ENCODE measurements at regions not wholly inside any gene's neighbourhood (a gene's known extent, or its start where the extent isn't known, plus 50 kb on each side); places are given as distances from the start of the nearest gene placed in this dataset.

DNA sequence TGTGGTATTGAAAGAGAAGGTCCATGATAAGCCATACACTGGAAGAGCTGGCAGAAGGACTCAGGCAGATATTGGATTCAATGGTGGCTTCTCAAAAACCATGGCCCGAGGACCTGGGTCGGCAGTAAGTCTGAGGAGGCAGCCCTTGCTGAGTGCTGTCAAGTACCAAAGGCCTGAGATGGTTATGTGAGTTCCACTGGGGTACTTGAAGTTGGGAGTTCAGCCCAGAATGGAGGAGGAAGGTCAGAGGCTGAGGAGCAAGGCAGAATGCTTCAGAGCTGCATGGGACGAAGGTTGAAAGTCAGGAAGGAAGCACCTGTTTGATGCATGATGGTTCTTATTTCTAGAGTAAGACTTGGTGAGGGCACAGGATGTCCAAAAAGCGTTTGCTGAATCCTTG lies 194.9 kb downstream of the DIRAS2 start:
- H3K4me2 ChIP-seq (ENCODE audit: control insufficient read depth, extremely low read depth, insufficient read depth, low read depth, low read length) = no peak overlapping the region
- no peaks in the 10 kb centered on the region for H3K79me2 ChIP-seq (ENCODE audit: control insufficient read depth, insufficient read depth, low read length)
- dilution Hi-C loops (cut with MboI; ENCODE audit: extremely low pct_ligation_motif_present, low sequenced_read_pairs) = no loop called here
- no peaks in the 10 kb centered on the region for H3K4me1 ChIP-seq (ENCODE audit: control insufficient read depth, extremely low read depth, insufficient read depth, low read length)
- TF ChIP-seq CTCF (optimal IDR thresholded peaks at IDR 0.05 in 1 of 3, IDR thresholded peaks at IDR 0.05 in 1 of 3, conservative IDR thresholded peaks at IDR 0.05 in 1 of 3; ENCODE audit: extremely low read depth in 1 of 3, insufficient read depth in 2 of 3, low read length in 3 of 3) (no peak), EZH2 (IDR thresholded peaks at IDR 0.05; ENCODE audit: low read length) (no peak)
- no peak for FAIRE-seq
- no peaks in the 10 kb centered on the region for H3K27me3 ChIP-seq (ENCODE audit: control insufficient read depth, extremely low read depth, insufficient read depth, low read length)
- no peaks in the 10 kb centered on the region for H4K20me1 ChIP-seq (ENCODE audit: control insufficient read depth, extremely low read depth, insufficient read depth, low read length)
- H3K4me3 ChIP-seq (ENCODE audit: control insufficient read depth in 2 of 3, extremely low read depth in 1 of 3, insufficient read depth in 2 of 3, low read depth in 1 of 3, low read length in 3 of 3) = no peak overlapping the region
- no peaks in the 10 kb centered on the region for H3K36me3 ChIP-seq (ENCODE audit: control insufficient read depth in 2 of 2, extremely low read depth in 1 of 2, insufficient read depth in 2 of 2, low read length in 2 of 2)
- H3K9me3 ChIP-seq (ENCODE audit: control insufficient read depth, low read depth, low read length) = no peaks in the 10 kb centered on the region
- no peaks in the 10 kb centered on the region for H3K9me1 ChIP-seq (ENCODE audit: control insufficient read depth, extremely low read depth, insufficient read depth, low read length)
- no peak overlapping the region for H3K9ac ChIP-seq (ENCODE audit: control insufficient read depth, extremely low read depth, insufficient read depth, low read length)
- no peak overlapping the region for H3K27ac ChIP-seq (ENCODE audit: control insufficient read depth, insufficient read depth, low read length)
- no peak for DNase-seq (ENCODE audit: low read depth, low spot score)
- no peak overlapping the region for H2AFZ ChIP-seq (ENCODE audit: control insufficient read depth, low read length)

DNA sequence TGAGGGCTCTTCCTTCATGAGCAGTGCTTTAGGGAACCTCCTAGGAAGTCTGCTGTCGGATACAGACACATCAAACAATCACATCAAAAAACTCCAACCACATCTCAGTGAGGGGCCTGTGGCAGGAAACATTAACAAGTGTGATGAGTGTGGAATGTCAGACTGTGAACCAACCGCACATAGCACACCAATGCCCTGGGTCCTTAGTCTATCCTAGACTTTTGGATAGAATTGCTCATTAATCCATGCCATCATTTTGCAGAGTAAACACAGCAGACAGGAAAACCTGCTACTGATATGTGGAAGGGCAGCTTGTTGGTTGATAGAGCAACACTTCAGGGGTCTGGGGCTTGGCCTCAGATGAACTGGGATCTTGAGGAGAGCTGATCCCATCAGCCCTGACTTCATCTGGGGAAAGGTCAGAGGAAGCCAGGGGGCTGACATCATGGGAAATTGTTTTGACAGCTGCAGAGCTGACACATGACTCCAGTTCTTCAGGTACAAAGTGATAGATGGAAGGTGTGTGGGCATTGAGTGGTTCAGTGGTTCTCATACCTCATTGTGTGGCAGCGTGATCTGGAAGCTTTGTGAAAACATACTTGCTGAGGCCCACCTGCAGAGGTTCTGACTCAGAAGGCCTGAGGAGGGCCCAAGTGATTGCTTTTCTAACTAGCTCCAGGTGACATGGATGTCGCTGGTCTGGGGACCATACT lies 193.3 kb downstream of the DIRAS2 start:
- no peak for DNase-seq (ENCODE audit: low read depth, low spot score)
- H3K4me2 ChIP-seq (ENCODE audit: control insufficient read depth, extremely low read depth, insufficient read depth, low read depth, low read length) = no peak overlapping the region
- dilution Hi-C loops (cut with MboI; ENCODE audit: extremely low pct_ligation_motif_present, low sequenced_read_pairs) = no loop called here
- H3K79me2 ChIP-seq (ENCODE audit: control insufficient read depth, insufficient read depth, low read length) = no peaks in the 10 kb centered on the region
- no peaks in the 10 kb centered on the region for H3K4me1 ChIP-seq (ENCODE audit: control insufficient read depth, extremely low read depth, insufficient read depth, low read length)
- TF ChIP-seq CTCF (optimal IDR thresholded peaks at IDR 0.05 in 1 of 3, IDR thresholded peaks at IDR 0.05 in 1 of 3, conservative IDR thresholded peaks at IDR 0.05 in 1 of 3; ENCODE audit: extremely low read depth in 1 of 3, insufficient read depth in 2 of 3, low read length in 3 of 3) = no peak
- TF ChIP-seq EZH2 (IDR thresholded peaks at IDR 0.05; ENCODE audit: low read length) = no peak
- no peaks in the 10 kb centered on the region for H3K9me3 ChIP-seq (ENCODE audit: control insufficient read depth, low read depth, low read length)
- H3K9me1 ChIP-seq (ENCODE audit: control insufficient read depth, extremely low read depth, insufficient read depth, low read length) = no peaks in the 10 kb centered on the region
- H2AFZ ChIP-seq (ENCODE audit: control insufficient read depth, low read length) = no peak overlapping the region
- H3K27ac ChIP-seq (ENCODE audit: control insufficient read depth, insufficient read depth, low read length) = no peak overlapping the region
- H3K9ac ChIP-seq (ENCODE audit: control insufficient read depth, extremely low read depth, insufficient read depth, low read length) = no peak overlapping the region
- FAIRE-seq = no peak
- H3K36me3 ChIP-seq (ENCODE audit: control insufficient read depth in 2 of 2, extremely low read depth in 1 of 2, insufficient read depth in 2 of 2, low read length in 2 of 2) = no peaks in the 10 kb centered on the region
- no peak overlapping the region for H3K4me3 ChIP-seq (ENCODE audit: control insufficient read depth in 2 of 3, extremely low read depth in 1 of 3, insufficient read depth in 2 of 3, low read depth in 1 of 3, low read length in 3 of 3)
- no peaks in the 10 kb centered on the region for H4K20me1 ChIP-seq (ENCODE audit: control insufficient read depth, extremely low read depth, insufficient read depth, low read length)
- H3K27me3 ChIP-seq (ENCODE audit: control insufficient read depth, extremely low read depth, insufficient read depth, low read length) = no peaks in the 10 kb centered on the region

All from keratinocyte (primary cell).